OCI-LY7 (cell line): ENCODE measurements at regions not wholly inside any gene's neighbourhood (a gene's known extent, or its start where the extent isn't known, plus 50 kb on each side); places are given as distances from the start of the nearest gene placed in this dataset.

ENCODE experiments used
- BruUV-seq: library from RNA; stranded (reverse); fragments of 400-500 nt; replicated peaks from 2 replicates; lab custom pipeline; 2021; lab: Mats Ljungman, UMichigan
- CTCF ChIA-PET: fragments of 300-600 bp; sonication (Branson Sonifier 250); formaldehyde crosslinking; loops from one replicate; lab custom pipeline; 2022; ENCODE audit warnings: antibody characterized with exemption; ENCODE audit not compliant: unreplicated experiment; lab: Charles Lee
- POLR2A ChIA-PET: fragments of 300-600 bp; sonication (Branson Sonifier 250); formaldehyde crosslinking; loops from one replicate; lab custom pipeline; 2022; ENCODE audit warnings: antibody characterized with exemption; lab: Charles Lee
- DNase-seq: peaks from one replicate; pipeline ENCODE4 v3.0.0-alpha.2; 2015; ENCODE audit warnings: low spot score
- H2AFZ ChIP-seq: fragments of 200-600 bp; sonication (generic), shearing (Covaris generic); 2 replicates; pipeline ENCODE4 v1.6.1; 2014; ENCODE audit warnings: mild to moderate bottlenecking, antibody characterized with exemption, low read length, moderate library complexity
- H3K27ac ChIP-seq: fragments of 200-600 bp; sonication (generic); 2 replicates; pipeline ENCODE4 v1.5.1; 2014; ENCODE audit warnings: mixed run types, low read depth, mild to moderate bottlenecking, moderate library complexity, low read length, inconsistent platforms; ENCODE audit not compliant: poor library complexity, severe bottlenecking
- H3K36me3 ChIP-seq: fragments of 200-600 bp; sonication (generic); 2 replicates; pipeline ENCODE4 v1.6.1; 2014; ENCODE audit warnings: mild to moderate bottlenecking, antibody characterized with exemption, low read length, moderate library complexity, mixed read lengths; ENCODE audit not compliant: insufficient read depth
- H3K4me1 ChIP-seq: fragments of 200-600 bp; sonication (generic); 2 replicates; pipeline ENCODE4 v1.5.1; 2014; ENCODE audit warnings: mild to moderate bottlenecking, low read length; ENCODE audit not compliant: insufficient read depth, poor library complexity, severe bottlenecking
- H3K4me2 ChIP-seq: fragments of 200-600 bp; sonication (generic); 2 replicates; pipeline ENCODE4 v1.6.1; 2014; ENCODE audit warnings: mild to moderate bottlenecking, low read length
- H3K4me3 ChIP-seq: fragments of 200-600 bp; sonication (generic); 2 replicates; pipeline ENCODE4 v1.5.1; 2014; ENCODE audit warnings: mild to moderate bottlenecking, low read depth, low read length; ENCODE audit not compliant: poor library complexity, severe bottlenecking
- H3K79me2 ChIP-seq: fragments of 200-600 bp; sonication (generic); 2 replicates; pipeline ENCODE4 v1.6.1; 2016; ENCODE audit warnings: low read depth, mild to moderate bottlenecking, low read length, moderate library complexity, mixed read lengths; ENCODE audit not compliant: insufficient read depth
- H3K9me2 ChIP-seq: fragments of 200-600 bp; sonication (generic); 2 replicates; pipeline ENCODE4 v1.6.1; 2016; ENCODE audit warnings: mild to moderate bottlenecking, low read length, mixed read lengths; ENCODE audit not compliant: insufficient read depth
- H3K9me3 ChIP-seq: fragments of 200-600 bp; sonication (generic); 2 replicates; pipeline ENCODE4 v1.6.1; 2014; ENCODE audit warnings: mild to moderate bottlenecking, mixed run types, low read length, mixed read lengths
- H4K20me1 ChIP-seq: fragments of 200-600 bp; sonication (generic); 2 replicates; pipeline ENCODE4 v1.6.1; 2014; ENCODE audit warnings: mild to moderate bottlenecking, antibody characterized with exemption, low read length, moderate library complexity, mixed read lengths; ENCODE audit not compliant: insufficient read depth
- CTCF ChIP-seq: fragments of 200-600 bp; sonication (generic); conservative IDR thresholded peaks from 2 replicates; pipeline ENCODE4 v1.5.1; 2014; ENCODE audit warnings: mild to moderate bottlenecking, antibody characterized with exemption, low read length, moderate library complexity, mixed read lengths
- EZH2phosphoT487 ChIP-seq: fragments of 200-600 bp; sonication (generic); IDR thresholded peaks from 2 replicates; pipeline ENCODE4 v1.6.1; 2018; ENCODE audit warnings: low read depth, borderline replicate concordance, mild to moderate bottlenecking, mixed run types, antibody characterized with exemption, low read length, moderate library complexity, mixed read lengths
- intact Hi-C: fragments of 100-400 bp; cut with micrococcal nuclease; formaldehyde crosslinking; loops from one replicate; pipeline ENCODE4 v1.10.0; 2022; ENCODE audit not compliant: unreplicated experiment

DNA sequence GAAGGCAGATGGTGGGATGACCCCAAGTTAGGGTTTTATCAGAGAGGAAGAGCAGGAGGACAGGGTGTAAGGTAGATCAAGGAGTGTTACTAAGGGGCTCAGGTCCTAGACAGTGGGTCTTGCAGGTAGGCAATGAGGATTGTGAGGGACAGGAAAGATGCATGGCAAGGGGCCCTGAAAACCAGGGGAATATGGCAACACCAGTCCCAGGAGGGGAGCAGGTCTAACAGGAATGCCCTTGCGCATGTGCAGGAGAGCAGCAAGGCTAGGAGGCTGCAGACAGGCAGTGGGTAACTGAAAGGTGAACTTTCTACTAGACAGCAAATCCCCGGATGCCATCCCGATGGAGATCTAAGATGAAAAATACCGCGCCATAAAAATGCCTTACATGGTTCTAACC is 211.3 kb downstream of the ALG10 start:
- intact Hi-C loops: no loop called here
- ChIA-PET CTCF (no interaction called here), POLR2A (no interaction called here)
- no peaks in the 10 kb centered on the region for H3K4me1 ChIP-seq
- H3K36me3 ChIP-seq: no peaks in the 10 kb centered on the region
- H2AFZ ChIP-seq: no peak overlapping the region
- TF ChIP-seq EZH2phosphoT487 (no peak), CTCF (no peak)
- BruUV-seq: no TSS peak
- no peaks in the 10 kb centered on the region for H3K79me2 ChIP-seq
- no peaks in the 10 kb centered on the region for H3K9me3 ChIP-seq
- DNase-seq: no peak
- no peak overlapping the region for H3K27ac ChIP-seq
- H3K4me3 ChIP-seq: no peak overlapping the region
- H3K4me2 ChIP-seq: no peak overlapping the region
- no peaks in the 10 kb centered on the region for H4K20me1 ChIP-seq
- no peaks in the 10 kb centered on the region for H3K9me2 ChIP-seq

DNA sequence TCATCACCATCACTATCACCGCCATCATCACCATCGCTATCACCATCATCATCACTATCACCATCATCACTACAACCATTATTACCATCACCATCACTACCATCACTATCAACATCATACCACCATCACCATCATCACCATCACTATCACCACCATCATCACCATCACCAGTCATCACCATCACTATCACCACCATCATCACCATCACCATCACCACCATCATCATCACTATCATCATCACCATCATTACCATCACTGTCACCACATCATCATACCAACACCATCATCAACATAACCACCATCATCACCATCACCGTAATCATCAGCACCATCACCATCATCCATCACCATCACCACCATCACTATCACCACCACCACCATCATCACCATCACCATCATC is 213.8 kb downstream of the ALG10 start:
- no peaks in the 10 kb centered on the region for H3K9me2 ChIP-seq
- no peak overlapping the region for H3K4me3 ChIP-seq
- no peak for DNase-seq
- H4K20me1 ChIP-seq: no peaks in the 10 kb centered on the region
- H3K9me3 ChIP-seq: no peaks in the 10 kb centered on the region
- intact Hi-C loops: no loop called here
- ChIA-PET CTCF (no interaction called here), POLR2A (no interaction called here)
- TF ChIP-seq EZH2phosphoT487: no peak
- no peak for TF ChIP-seq CTCF
- no peak overlapping the region for H3K4me2 ChIP-seq
- H3K4me1 ChIP-seq: no peaks in the 10 kb centered on the region
- H3K79me2 ChIP-seq: no peaks in the 10 kb centered on the region
- no peak overlapping the region for H3K27ac ChIP-seq
- H3K36me3 ChIP-seq: no peaks in the 10 kb centered on the region
- H2AFZ ChIP-seq: no peak overlapping the region
- no TSS peak for BruUV-seq

DNA sequence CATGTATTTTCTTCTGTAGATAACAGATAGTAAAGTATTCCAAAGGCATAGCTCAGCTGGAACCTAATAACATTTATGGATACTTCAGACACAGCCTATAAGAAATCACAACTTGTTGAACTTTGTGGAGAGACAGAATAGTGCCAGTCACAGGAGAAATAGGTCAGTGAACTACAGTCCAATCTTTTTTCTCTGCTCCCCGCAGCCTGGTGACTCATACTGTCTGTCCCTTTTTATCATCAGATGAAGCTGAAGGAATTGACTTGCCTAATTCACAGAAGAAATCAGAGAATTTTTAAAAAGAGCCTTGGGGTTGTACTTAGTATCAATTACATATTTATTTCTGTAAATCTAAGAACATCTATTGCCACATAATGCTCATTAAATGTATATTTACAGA is 222.3 kb downstream of the ALG10 start:
- H3K4me1 ChIP-seq: no peaks in the 10 kb centered on the region
- no peaks in the 10 kb centered on the region for H4K20me1 ChIP-seq
- H3K4me3 ChIP-seq: no peak overlapping the region
- no TSS peak for BruUV-seq
- H3K4me2 ChIP-seq: no peak overlapping the region
- no peak for DNase-seq
- no peak for TF ChIP-seq CTCF
- no peak for TF ChIP-seq EZH2phosphoT487
- no peaks in the 10 kb centered on the region for H3K9me3 ChIP-seq
- H3K79me2 ChIP-seq: no peaks in the 10 kb centered on the region
- H2AFZ ChIP-seq: no peak overlapping the region
- intact Hi-C loops: no loop called here
- no peaks in the 10 kb centered on the region for H3K36me3 ChIP-seq
- ChIA-PET CTCF (no interaction called here), POLR2A (no interaction called here)
- H3K27ac ChIP-seq: no peak overlapping the region
- H3K9me2 ChIP-seq: no peaks in the 10 kb centered on the region
